SKM-1 treated with dmso at 0.1 percent for 144 hours (cell line): ENCODE measurements at regions not wholly inside any gene's neighbourhood (a gene's known extent, or its start where the extent isn't known, plus 50 kb on each side); places are given as distances from the start of the nearest gene placed in this dataset.

ENCODE experiments used
- DNase-seq: peaks from one replicate; lab custom pipeline; 2025; ENCODE audit not compliant: unreplicated experiment; lab: John Stamatoyannopoulos, UW

- no peak for DNase-seq
Observed at GRCh38 chr13:73765651-73766384, 368.4 kb downstream of the KLF12 start.

- DNase-seq: no peak
Observed at GRCh38 chr13:73759434-73759833, 374.8 kb downstream of the KLF12 start.

- DNase-seq: no peak
Observed at GRCh38 chr13:73757481-73758233, 376.5 kb downstream of the KLF12 start.

DNA sequence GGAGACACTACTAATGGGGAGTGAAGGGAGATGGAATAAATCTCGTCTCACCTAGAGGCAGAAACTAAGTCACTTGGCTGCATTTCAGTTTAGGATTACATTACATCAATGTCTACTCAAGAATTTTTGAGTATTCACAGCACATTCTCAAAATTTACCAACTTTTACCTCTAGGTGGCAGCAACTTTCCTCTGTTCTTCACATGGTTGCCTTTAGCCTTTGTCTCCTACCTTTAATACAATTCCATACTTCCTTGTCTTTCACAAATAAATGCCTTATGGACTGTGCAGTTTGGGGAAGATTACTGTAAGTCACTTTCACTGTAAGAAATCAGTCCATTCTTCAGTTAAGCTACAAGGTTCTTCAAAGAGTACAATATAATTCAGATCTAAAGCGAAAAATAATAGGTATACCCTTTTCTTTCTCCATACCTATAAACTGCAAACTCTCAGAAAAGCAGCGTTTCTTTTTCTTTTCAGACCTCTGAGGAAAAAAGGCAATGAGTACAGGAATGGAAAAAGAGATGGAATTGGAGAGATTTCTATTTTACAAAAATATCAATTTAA, 379.4 kb downstream of the KLF12 start:
- DNase-seq: peak; percentile 40

DNA sequence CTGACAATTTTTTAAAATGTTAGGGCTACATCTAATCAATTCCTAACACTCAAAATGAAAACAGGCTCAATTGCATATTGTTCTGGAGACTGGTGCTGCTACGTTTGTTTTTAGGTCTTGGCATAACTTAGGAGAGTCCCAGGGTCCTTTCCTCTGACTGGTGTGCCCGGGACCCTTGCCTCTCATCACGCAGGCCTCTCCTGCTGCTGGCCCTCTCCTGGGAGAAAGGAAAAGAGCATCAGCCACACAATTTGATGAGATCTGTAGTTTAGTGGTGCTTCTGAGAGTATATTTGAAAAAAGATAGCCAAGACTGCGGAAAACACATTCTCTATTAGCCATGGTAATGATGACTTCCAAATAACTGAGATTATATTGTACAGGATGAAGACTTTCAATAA, 380.0 kb downstream of the KLF12 start:
- no peak for DNase-seq

GRCh38 chr13:73751290-73751689, 382.9 kb downstream of the KLF12 start:
- DNase-seq: no peak

DNA sequence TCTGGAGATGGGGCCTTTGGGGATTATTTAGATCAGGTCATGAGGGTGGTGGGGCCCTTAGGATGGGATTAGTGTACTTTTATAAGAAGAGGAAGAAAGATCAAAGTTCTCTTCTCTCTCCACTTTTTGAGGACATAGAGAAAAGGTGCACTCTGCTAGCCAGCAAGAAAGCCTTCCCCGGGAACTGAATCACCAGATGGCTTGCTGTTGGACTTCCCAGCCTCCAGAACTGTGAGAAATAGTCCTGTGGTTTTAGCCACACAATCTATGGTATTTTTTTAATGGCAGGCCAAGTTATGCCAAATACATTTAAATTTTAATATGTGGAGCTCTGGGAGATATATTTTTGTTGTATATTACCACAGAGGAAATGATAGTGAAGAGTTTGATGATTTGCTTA, 385.8 kb downstream of the KLF12 start:
- no peak for DNase-seq

GRCh38 chr13:73745190-73745589, 389.0 kb downstream of the KLF12 start:
- DNase-seq: no peak

GRCh38 chr13:73742982-73743381, 391.2 kb downstream of the KLF12 start:
- DNase-seq: no peak

DNA sequence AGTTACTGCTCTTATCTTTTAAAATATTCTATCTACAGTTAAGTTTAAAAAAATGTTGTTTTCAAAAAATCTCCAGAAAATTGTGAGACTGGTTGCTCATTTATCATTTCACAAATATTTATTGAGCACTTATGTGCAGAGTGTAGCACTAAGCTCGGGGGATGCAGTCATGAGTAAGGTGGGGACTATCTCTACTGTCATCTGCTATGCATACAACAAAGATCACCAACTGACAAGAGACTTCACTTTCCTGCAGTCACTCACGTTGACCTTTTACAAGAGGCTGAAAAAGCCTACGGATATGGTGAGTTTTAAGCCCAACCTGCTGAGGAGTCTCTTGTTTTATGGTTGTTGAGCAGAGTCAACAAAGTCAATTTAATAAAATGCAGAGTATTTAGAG, 392.5 kb downstream of the KLF12 start:
- DNase-seq: no peak

- no peak for DNase-seq
Observed at GRCh38 chr13:73741111-73741510, 393.1 kb downstream of the KLF12 start.

DNA sequence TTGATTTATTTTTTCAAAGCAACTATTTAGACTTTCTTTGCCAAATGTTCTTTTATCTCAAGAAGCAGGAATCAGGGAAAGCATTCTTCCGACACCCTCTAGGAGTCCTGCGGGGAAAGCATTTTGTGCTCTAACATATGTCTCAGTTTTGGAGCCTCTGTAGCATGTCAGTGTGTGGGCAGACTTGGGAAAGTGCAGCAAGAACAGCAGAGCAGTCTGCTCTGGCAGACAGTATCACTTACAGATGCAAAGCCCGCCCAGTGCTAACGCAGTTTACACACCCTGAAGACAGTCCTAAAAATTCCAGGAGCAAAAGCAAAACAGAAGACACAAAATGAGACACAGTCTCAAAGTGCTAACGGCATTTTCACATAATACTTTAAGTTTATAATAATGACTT, 393.5 kb downstream of the KLF12 start:
- DNase-seq: no peak

DNA sequence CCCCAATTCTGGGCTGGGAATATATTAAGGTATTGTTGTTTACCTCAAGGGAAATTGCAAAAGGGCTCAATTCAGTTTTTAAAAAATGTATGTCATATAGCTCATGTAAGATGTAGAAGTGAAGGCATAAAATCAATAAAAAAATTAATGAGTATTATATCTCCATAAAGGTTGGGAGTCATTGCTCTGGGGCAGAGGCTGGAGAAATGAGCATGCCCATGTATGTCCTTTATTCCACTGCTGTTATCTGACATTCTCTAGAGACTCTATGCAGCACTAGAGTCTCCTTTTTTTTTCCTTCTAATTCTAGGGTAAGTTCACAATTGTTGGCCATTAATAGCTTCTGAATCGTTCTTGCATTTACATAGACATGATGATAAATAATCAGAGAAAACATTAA, 394.8 kb downstream of the KLF12 start:
- DNase-seq: no peak

DNA sequence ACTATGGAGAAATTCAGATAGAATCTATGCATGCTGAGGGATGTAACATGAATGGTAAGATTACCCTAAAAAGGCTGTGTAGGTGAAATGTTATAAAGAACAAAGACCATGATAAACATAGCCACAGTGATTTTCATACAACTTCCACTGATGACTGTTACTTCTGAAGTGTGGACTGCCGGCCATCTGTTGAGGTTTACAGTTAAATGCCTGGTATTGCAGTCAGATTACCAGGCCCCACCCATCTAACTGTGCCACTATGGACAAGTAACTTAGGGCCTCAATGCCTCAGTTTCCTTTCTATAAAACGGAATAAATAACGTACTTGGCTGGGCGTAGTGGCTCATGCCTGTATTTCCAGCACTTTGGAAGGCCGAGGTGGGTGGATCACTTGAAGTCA, 395.6 kb downstream of the KLF12 start:
- DNase-seq: no peak

DNA sequence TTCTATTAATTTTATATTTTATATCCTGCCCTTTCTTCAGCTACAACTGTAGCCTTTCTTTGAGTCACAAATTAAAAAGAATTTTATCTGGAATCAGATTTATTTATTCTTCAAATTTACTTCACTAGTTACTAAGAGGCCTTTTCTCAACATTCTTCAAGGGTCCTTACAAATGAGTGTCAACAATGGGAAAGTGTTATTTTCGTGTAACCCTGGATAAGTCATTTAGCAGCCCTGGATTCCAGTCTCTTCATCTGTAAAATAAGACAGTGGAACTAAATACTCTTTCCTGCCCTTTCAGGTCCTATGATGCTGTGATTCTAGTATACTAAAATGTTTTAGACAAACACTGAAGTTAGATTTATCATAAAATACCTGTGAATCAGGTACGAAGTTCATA, 397.0 kb downstream of the KLF12 start:
- DNase-seq: no peak

DNA sequence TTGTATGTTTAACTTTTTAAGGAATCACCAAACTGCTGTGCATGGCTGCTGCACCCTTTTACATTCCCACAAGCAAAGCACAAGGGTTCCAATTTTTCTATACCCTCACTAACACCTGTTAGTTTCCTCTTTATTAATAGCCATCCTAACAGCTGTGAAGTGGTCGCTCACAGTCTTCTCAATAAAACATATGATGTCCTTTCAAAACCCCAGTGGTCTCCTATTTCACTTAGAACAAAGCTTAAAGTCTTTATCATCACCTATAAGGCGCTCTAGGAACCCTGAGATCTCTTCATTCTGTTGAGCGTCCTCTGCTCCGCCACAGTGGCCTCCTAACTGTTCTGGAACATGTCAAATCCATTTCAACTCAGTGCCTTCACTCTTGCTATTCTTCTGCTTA, 400.5 kb downstream of the KLF12 start:
- no peak for DNase-seq

- no peak for DNase-seq
Observed at GRCh38 chr13:73732350-73732749, 401.9 kb downstream of the KLF12 start.

- no peak for DNase-seq
Observed at GRCh38 chr13:73731564-73731963, 402.6 kb downstream of the KLF12 start.

GRCh38 chr13:73730014-73730413, 404.2 kb downstream of the KLF12 start:
- no peak for DNase-seq

- DNase-seq: no peak
Observed at GRCh38 chr13:73729046-73729445, 405.2 kb downstream of the KLF12 start.

- no peak for DNase-seq
Observed at GRCh38 chr13:73722120-73722519, 412.1 kb downstream of the KLF12 start.

- DNase-seq: no peak
Observed at GRCh38 chr13:73721571-73721970, 412.6 kb downstream of the KLF12 start.
